Nephron progenitor cell (in vitro differentiated cells): ENCODE measurements at regions not wholly inside any gene's neighbourhood (a gene's known extent, or its start where the extent isn't known, plus 50 kb on each side); places are given as distances from the start of the nearest gene placed in this dataset.

Experiments used
- DNase-seq: peaks from one replicate; pipeline ENCODE4 v3.0.0; 2021
- H3K27ac Mint-ChIP-seq: 2 replicates; pipeline ENCODE4 v1.8.0; 2021; ENCODE audit warnings: mild to moderate bottlenecking, moderate library complexity, mixed read lengths
- H3K27me3 Mint-ChIP-seq: 2 replicates; pipeline ENCODE4 v1.8.0; 2021; ENCODE audit warnings: mild to moderate bottlenecking, low read depth, mixed read lengths; ENCODE audit not compliant: poor library complexity
- H3K36me3 Mint-ChIP-seq: 2 replicates; pipeline ENCODE4 v1.8.0; 2021; ENCODE audit warnings: low read depth, mixed read lengths
- H3K4me1 Mint-ChIP-seq: 2 replicates; pipeline ENCODE4 v1.8.0; 2021; ENCODE audit warnings: mixed read lengths
- H3K4me3 Mint-ChIP-seq: 2 replicates; pipeline ENCODE4 v1.8.0; 2021; ENCODE audit warnings: mild to moderate bottlenecking, moderate library complexity, mixed read lengths
- H3K9me3 Mint-ChIP-seq: 2 replicates; pipeline ENCODE4 v1.8.0; 2021; ENCODE audit warnings: mild to moderate bottlenecking, moderate library complexity, mixed read lengths
- CTCF ChIP-seq: fragments of 200-600 bp; sonication (generic); IDR thresholded peaks from 2 replicates; pipeline ENCODE4 v1.5.0; 2021; ENCODE audit warnings: antibody characterized with exemption

GRCh38 chr3:55331524-55331923, 155.6 kb downstream of the WNT5A start:
- Mint-ChIP-seq H3K9me3 (no peaks in the 10 kb centered on the region), H3K27me3 (peaks cover 6% of the 10 kb centered on the region), H3K27ac (no peak overlapping the region), H3K36me3 (no peaks in the 10 kb centered on the region), H3K4me3 (no peak overlapping the region), H3K4me1 (peaks cover 38% of the 10 kb centered on the region)
- no peak for TF ChIP-seq CTCF
- no peak for DNase-seq

DNA sequence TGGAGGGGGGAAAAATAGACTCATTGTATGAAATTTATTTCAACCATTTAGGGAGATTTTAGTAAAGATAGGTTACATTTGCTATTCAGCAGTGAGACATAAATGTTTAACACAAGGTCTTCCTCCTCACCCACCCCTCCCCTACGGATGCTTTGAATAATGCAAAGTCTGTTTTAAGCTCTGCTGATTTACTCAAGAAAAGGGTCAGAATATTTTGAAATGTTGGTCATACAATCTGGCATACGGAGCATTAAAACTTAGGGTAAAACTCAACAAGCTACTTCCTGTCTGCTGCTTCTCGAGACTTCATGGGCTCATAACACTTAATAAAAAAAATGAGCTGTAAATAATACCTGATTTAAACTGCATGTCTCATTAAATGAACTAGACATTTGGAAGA, 156.3 kb downstream of the WNT5A start:
- no peak for TF ChIP-seq CTCF
- H3K27ac Mint-ChIP-seq, result no peak overlapping the region
- no peaks in the 10 kb centered on the region for H3K36me3 Mint-ChIP-seq
- H3K4me3 Mint-ChIP-seq, result no peak overlapping the region
- DNase-seq, result no peak
- H3K4me1 Mint-ChIP-seq, result peaks cover 38% of the 10 kb centered on the region
- H3K27me3 Mint-ChIP-seq, result peaks cover 6% of the 10 kb centered on the region
- no peaks in the 10 kb centered on the region for H3K9me3 Mint-ChIP-seq

- Mint-ChIP-seq H3K4me1 (peaks cover 38% of the 10 kb centered on the region), H3K36me3 (no peaks in the 10 kb centered on the region), H3K4me3 (no peak overlapping the region), H3K27me3 (peaks cover 6% of the 10 kb centered on the region), H3K27ac (no peak overlapping the region), H3K9me3 (no peaks in the 10 kb centered on the region)
- no peak for DNase-seq
- no peak for TF ChIP-seq CTCF
Measured at GRCh38 chr3:55330355-55330754, 156.8 kb downstream of the WNT5A start.

GRCh38 chr3:55329849-55330248, 157.3 kb downstream of the WNT5A start:
- TF ChIP-seq CTCF, result no peak
- H3K36me3 Mint-ChIP-seq, result no peaks in the 10 kb centered on the region
- H3K27me3 Mint-ChIP-seq, result peaks cover 6% of the 10 kb centered on the region
- no peak overlapping the region for H3K27ac Mint-ChIP-seq
- peaks cover 38% of the 10 kb centered on the region for H3K4me1 Mint-ChIP-seq
- no peak overlapping the region for H3K4me3 Mint-ChIP-seq
- no peaks in the 10 kb centered on the region for H3K9me3 Mint-ChIP-seq
- no peak for DNase-seq

- Mint-ChIP-seq H3K27ac (no peak overlapping the region), H3K4me3 (no peak overlapping the region), H3K9me3 (no peaks in the 10 kb centered on the region), H3K27me3 (no peaks in the 10 kb centered on the region), H3K36me3 (no peaks in the 10 kb centered on the region), H3K4me1 (peaks cover 31% of the 10 kb centered on the region)
- no peak for TF ChIP-seq CTCF
- DNase-seq, result no peak
Measured at GRCh38 chr3:55327131-55327920, 159.8 kb downstream of the WNT5A start.

DNA sequence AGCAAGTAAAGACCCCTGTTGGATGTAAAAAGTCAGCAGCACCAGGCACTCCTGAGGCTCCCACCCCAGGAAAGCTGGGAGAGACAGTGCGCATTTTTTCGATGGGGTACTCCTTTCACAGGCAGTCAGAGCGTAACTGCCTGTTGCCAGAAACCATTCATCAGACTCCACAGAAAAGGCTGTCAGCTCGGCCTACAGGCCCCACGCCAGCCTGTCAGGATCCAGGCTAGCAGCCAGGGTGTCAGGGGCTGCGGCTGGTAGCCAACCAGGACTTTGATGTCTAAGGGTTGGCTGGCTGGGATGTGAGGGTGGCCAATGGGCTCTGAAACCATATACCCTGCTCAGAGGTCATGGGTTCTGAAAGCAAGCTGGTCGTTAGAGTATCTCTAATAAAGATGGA, 164.5 kb downstream of the WNT5A start:
- TF ChIP-seq CTCF, result no peak
- Mint-ChIP-seq H3K27ac (peak overlapping the region; percentile 50), H3K4me3 (no peak overlapping the region), H3K9me3 (no peaks in the 10 kb centered on the region), H3K36me3 (no peaks in the 10 kb centered on the region), H3K27me3 (no peaks in the 10 kb centered on the region), H3K4me1 (peaks cover 19% of the 10 kb centered on the region)
- DNase-seq, result peak; percentile 25
